ENCODE measurements at regions not wholly inside any gene's neighbourhood (a gene's known extent, or its start where the extent isn't known, plus 50 kb on each side); places are given as distances from the start of the nearest gene placed in this dataset.
"Not testable (repeated sequence)": the region's sequence is repeated elsewhere in the genome, so short reads cannot be mapped to it uniquely, and the experiment has no call there.

DNA sequence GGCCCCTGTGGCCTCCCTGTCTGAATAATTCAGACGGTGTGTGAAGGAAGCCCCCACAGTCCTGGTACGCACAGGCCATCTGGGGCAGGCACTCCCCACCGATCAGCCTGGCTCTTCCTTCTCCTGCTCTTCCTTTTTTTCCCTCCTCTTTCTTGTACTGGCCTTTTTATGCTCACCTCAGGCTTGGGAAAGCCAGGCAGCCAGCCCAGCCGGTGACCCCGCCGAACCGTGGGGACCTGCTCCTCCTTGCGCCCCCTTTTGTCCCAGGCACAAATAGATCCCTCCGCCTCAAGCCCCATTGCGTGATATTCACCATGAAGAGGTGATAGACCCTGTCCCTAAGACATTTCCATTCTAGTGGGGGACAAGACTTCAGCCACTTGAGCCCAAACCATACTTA lies 80.2 kb upstream of the BRD7 start:
- DNase-seq, result no peak

DNA sequence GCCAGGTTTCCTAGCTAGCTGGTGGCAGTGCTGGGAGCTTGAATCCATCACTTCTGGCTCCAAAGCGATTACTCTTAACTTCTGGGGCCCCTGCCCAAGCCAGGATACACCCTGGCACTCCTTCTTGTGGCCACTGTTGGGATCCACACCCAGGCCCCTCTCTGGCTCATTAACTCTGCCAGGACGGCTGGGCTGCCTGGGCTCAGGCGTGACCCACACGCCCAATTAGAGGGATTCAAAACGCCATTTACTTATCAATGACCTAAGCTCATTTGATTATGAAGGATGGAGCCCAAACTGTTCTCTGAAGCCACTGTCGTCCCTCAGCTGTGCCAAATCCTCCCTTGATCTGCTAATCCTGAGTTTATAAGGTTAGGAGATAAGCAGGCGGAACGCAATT lies 79.7 kb upstream of the BRD7 start:
- DNase-seq, result no peak

DNA sequence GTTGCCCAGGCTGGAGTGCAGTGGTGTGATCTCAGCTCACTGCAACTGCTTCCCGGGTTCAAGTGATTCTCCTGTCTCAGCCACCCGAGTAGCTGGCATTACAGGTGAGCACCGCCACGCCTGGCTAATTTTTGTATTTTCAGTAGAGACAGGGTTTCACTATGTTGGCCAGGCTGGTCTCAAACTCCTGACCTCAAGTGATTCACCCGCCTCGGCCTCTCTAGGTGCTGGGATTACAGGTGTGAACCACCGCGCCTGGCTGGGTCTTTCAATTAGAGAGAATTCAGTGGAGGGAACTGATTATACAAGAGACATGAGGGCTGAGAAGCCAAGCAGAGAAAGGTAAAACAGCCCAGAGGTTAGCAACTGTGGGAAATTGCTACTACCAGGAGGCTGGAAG lies 78.6 kb upstream of the BRD7 start:
- not testable (repeated sequence) for DNase-seq

DNA sequence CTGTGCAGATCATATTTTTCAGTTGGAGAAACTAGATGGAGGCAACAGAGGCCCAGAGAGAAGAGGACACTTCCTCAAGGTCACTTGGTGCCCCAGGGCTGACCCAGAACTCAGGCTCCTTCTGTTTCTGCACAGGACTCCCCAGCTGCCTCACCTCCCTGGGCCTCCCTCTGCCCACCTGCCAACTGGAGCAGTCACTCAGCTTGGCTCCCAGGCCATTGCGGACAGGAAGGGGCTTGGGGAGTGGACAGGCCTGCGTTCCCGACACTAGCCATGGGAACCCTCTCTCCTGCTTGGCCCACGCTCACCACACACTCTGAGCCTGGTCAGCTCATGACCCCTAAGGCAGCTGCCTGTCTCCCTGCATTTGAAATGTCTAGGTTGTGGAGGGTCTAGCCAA lies 78.1 kb upstream of the BRD7 start:
- DNase-seq, result no peak

DNA sequence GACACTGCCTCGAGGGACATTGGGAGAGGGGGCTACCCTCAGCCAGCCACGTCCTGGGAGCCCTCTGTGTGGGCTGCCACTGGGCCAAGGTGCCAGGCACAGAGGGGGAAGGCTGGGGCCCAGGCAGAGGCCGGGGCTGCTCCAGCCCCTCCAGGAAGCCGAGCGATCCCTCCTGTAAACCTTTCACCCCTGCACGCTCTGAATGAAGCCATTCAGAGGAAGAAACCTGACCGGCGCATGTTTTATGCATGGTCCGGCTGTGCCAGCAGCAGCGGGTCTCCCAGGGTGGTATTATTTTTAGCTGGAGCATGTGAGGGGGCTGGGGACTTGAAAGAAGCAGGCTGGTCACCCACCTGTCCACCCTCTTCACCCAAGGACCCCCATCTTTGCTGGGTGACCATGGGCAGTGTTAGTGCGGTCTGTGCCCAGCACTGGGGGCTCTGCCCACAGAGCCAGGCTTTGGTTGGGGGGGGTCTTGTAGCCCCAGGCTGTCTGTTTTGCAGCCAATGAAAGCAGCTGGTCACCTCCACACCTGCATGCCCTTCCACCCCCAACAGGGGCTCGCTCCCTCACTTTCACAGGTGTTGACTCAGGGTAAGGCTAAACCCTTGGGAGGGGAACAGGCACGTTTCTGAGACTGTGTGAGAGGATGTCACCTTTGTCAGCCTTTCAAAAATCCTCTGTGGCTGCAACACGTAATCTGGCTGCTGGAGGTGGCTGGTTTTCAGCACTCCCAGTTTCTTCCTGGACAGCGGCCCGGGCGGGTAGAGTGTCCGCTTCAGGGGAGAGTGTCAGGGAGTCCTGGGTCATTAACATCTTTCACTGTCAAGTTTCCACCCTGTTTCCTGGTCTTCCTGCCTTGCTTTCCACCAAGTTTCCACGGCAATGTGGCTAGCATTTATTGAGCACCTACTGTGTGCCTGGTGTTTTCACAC lies 77.1 kb upstream of the BRD7 start:
- DNase-seq, result no peak

DNA sequence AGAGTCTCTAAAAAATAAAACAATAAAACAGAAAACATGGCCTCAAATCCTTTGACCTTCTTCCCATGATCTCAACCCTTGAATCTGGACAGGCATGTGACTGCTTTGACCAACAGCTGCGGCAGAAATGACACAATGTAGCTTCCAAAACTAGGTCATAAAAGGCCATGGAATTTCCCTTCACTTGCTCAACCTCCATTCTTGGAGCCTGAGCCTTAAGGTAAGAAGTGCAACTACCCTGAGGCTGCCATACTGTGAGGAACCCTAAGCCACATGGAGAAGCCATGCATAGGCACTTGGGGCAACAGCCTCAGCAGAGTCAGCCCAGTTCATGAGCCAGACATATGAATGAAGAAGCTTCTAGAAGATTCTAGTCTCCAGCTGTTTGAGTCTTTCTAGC lies 75.7 kb upstream of the BRD7 start:
- DNase-seq, result no peak

DNA sequence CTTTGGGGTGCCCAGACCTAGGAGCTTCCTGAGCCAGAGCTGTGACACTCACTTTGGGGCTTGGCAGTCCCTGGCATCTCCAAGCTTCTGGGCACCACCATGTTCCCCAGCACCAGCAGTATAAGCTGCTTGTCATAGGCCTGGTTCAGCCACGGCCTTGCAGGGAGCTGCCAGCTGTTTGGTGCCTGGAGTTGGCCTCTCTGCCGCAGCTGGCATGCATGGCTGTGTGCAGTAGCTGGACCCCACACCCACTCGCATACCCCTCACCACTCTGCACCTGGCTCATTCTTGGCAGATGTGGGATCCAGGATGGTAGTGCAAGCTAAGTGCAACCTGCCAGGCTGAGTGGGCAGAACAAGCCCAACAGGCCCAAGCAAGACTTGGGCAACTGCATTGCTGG lies 73.4 kb upstream of the BRD7 start:
- DNase-seq, result no peak

DNA sequence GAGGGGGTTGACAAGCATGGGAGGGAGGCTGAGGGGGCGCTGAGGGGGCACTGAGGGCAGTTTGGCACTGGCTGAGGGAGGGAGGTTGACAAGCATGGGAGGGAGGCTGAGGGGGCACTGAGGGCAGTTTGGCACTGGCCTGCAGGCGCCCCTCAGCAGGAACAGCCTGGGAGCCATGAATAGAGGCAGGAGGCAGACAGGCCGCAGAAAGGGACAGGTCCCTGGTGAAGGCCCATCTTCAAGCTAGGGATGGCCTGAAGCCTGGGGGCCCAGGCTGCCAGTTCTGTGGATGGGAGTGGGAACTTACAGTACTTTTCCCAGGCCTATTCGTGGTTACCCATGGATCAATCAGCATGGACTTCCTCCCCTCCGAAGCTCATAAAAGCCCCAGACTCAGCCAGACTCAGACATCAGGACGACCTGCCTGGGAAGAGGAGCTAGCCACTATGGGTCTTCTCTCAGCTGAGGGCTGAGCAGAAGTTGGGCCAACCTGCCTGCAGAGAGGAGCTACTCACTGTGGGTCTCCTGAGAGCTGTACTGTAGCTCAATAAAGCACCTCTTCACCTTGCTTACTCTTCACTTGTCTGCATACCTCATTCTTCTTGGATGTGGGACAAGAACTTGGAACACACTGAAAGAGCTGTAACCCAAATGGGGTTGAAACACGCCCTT lies 72.8 kb upstream of the BRD7 start:
- DNase-seq, result no peak

DNA sequence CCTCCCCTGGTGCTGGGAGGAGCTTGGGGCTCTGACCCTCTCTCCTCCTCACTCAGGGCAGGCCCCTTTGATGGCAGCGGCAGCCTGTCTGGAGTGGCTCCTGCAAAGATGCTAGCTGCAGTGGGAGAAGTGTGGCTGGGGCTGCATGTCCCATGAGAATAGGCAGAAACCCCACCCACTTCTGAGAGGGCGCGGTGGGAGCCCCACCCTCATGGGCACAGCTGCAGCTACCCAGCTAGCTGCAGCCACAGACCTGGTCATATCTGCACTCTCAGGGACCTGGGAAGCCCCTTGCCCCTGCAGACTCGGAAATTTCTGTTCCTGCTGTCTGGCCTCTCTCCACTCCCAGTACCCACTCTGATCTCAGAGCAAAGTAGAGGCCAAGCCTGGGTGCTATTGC lies 72.2 kb upstream of the BRD7 start:
- DNase-seq, result no peak

DNA sequence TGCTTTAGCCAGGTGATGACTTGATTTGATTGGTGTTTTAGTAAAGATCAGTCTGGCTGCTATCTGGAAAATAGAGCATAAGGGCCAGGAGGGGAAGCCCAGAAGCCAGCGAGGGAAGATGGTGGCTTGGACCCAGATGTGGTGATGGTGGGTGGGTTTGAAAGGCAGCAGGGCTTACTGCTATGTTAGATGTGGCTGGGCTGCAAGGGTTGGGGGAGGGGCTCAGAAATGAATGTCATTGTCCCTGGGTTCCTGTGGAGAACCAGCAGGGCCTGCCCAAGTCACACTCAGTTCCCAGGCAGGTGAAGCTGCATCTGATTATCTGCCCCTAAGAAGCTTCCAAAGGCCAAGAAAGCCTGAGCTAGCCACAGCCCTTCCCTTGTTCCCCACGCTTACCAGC lies 71.7 kb upstream of the BRD7 start:
- no peak for DNase-seq

DNA sequence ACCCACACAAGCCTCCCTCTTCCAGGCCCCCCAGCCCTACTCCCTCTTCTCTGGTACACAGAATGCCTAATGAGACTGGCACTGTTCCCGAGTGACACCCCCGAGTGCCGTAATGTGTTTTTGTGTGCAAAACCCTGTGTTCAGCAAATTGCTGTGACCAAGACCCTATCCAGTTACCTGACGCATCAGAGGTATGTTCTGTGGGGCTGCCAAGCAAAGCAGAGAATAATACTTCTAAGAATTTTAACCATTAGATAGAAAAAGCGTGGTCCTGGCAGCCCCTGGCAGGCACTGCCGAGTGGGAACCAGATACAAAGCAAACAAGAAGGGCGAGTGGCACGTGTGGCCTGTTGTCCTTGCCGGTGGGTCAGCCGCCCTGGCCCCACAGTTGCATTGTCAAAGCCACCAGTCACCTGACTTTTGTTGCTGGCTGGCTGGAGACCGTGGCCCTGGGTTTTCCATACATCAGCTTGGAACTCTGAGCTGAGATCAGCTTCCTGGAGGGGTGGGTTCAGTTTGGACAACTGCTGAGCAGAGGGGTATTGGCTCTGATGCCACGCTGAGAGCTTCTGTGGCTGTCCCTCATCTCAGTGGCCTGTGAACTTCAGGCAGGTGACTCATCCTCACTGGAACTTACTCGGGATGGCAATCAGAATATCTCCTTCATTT lies 69.1 kb upstream of the BRD7 start:
- no peak for DNase-seq

DNA sequence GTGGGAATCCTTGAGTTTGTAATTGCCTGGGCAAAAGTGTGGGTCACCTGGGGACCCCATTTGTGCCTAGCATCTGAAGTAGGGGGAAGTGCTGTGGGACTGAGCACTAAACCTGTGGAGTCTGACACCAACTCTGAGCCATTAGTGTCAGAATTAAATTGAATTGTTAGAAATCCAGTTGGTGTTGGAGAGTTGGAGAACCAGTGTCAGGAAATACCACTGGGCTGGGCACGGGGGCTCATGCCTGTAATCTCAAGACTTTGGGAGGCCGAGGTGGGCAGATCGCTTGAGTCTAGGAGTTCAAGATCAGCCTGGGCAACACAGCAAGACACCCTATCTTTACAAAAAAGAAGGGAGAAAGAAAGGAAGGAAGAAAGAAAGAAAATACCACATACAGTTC lies 67.5 kb upstream of the BRD7 start:
- no peak for DNase-seq

DNA sequence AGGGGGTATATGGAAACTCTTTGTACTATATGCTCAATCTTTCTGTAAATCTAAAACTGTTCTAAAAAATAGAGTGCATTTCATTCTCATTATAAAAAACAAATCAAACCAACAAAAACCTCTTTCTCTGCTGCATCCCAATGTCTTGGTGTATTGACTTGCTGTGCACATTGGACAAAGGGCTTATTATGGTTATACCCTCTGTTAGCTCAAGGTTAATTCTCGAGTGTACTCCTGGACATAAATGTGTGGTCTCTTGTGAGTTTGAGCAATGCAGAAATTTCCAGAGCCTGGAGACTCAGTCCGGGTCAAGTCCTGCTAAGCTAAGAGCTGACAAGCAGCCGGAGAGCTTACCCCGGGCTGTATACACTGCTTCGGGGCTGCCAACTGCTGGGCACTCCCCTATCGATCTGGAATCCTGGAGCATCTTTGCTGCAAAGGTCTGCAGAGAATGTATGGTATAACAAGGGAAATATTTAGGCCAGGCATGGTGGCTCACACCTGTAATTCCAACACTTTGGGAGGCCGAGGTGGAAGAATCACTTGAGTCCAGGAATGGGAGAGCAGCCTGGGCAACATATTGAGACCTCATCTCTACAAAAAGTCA lies 66.2 kb upstream of the BRD7 start:
- DNase-seq, result no peak

DNA sequence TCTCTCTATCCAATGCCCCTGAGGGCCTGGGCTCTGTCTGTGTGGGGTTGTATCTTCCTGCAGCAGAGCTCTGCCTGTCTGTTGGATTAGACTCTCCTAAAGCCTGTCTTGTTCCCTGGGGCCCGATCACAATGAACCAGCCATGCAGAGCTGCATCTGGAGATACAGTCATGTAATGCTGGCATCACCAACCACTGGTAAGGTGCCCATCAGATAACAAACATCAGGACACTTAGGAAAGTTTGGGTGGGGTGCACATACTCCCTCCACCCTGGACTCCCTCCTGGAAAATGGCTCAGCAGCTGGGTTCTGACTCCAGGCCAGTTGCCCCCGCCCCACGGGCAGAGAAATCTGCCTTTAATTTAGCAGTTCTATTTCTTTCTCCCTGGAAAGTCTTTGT lies 61.3 kb upstream of the BRD7 start:
- DNase-seq, result no peak

DNA sequence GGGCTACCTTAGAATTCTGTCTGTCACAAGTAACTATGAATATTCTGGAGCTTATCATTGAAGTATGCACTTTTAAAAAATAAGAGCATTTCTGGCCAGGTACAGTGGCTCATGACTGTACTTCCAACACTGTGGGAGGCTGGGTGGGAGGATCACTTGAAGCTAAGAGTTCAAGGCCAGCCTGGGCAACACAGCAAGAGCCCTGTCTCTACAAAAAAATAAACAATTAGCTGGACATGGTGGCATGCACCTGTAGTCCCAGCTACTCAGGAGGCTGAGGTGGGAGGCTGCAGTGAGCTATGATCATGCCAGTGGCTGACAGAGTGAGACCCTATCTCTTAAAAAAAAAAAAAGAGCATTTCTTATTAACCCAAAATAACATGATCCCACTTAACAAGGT lies 60.0 kb upstream of the BRD7 start:
- DNase-seq, result no peak

DNA sequence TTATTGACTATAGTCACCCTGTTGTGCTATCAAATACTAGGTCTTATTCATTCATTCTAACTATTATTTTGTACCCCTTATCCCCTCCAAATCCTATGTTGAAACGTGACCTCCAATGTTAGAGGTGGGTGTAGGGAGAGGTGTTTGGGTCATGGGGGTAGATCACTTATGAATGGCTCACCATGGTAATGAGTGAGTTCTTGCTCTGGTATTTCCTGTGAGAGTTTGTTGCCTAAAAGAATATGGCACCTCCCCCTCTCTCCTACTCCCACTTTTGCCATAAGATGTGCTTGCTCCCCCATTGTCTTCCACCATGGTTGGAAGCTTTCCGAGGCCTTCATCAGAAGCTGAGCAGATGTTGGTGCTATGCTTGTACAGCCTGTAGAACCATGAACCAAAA lies 59.3 kb upstream of the BRD7 start:
- no peak for DNase-seq

DNA sequence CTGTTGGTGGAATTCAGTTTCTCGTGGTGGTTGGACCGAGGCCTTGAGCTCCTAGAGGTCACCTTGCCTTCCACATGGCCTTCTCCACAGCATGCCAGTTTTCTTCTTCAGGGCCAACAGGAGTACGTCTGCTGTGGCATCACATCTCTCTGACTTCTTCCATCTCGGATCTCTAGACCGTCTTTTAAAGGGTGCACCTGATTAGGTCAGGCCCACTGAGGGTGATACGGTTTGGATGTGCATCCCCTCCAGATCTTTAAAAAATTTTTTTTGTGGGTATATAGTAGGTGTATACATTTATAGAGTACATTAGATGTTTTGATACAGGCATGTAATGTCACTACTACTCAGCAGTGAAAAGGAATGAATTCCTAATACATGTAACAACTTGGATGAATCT lies 58.3 kb upstream of the BRD7 start:
- DNase-seq, result no peak

DNA sequence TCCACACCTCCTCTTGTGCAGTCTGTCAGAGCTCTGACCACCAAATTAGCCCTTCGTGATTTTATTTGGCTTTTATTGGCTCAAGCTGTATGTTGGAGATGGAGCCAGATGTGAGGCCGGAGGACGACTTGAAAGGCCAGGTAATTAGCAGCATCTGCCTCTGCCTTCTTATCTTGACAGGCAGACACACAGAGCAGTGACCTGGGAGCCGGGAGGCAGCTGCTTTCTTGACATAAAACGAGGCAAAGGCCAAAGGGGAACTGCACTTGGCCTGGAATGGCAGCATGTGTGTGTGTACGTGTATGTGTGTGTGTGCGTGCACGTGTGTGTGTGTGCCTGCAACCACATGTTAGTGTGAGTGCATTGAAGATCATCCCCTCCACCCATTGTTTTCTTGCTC lies 56.9 kb upstream of the BRD7 start:
- DNase-seq, result no peak

DNA sequence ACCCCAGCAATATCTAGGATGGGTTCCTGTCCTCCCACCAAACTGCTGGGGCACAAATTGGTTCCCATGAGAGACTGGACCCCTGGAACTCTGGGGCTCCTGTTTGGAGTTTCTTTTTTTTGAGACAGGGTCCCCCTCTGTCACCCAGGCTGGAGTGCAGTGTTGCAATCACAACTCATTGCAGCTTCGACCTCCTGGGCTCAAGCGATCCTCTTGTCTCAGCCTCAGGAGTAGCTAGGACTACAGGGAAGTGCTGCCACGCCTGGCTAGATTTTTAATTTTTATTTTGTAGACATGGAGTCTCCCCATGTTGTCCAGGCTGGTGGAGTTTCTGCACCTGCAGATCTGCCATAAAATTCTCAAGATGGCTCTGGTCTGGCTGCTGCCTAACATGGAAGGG lies 56.3 kb upstream of the BRD7 start:
- DNase-seq, result no peak

DNA sequence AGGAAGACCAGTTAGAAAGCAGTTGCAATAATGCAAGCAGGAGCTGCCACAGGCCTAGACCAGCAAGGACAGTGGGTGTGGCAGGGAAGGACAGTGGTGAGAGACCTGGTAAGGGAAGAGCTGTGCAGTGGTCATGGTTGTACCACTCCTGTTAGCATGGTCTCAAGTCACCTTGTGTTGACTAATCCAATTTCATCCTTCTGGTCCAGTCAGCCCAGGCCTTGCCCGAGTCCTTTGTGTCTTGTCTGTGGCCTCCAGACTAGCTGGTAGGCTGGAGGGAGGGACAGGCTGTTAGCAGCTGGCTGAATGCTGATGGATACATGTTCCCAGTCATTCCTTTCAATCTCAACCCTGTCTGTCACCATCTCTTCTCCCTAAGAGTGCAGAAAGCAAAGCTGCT lies 54.1 kb upstream of the BRD7 start:
- DNase-seq, result no peak

DNA sequence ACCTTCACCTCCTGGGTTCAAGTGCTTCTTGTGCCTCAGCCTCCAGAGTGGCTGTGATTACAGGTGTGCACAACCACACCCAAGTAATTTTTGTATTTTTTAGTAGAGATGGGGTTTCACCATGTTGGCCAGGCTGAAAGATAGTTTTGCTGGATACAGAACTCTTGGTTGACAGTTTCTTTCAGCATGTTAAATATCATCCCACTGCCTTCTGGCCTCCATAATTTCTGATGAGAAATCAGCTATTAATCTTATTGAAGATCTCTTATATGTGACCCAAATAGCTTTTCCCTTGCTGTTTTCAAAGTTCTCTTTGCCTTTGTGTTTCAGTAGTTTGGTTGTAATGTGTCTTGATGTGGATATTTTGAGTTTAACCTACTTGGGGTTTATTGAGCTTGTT lies 50.3 kb upstream of the BRD7 start:
- no peak for DNase-seq

Data from NCI-H2029 treated with DMSO at 0.1 percent for 48 hours (cell line).